KMS-11 (cell line): ENCODE measurements at regions not wholly inside any gene's neighbourhood (a gene's known extent, or its start where the extent isn't known, plus 50 kb on each side); places are given as distances from the start of the nearest gene placed in this dataset.

Experiments
- H2AFZ ChIP-seq: fragments of 200-600 bp; sonication (generic); 2 replicates; pipeline ENCODE4 v1.6.1; 2016; ENCODE audit warnings: antibody characterized with exemption, mixed run types, low read depth
- H3K27ac ChIP-seq: fragments of 200-600 bp; sonication (generic); 2 replicates; pipeline ENCODE4 v1.6.1; 2016; ENCODE audit warnings: mild to moderate bottlenecking, mixed run types
- H3K27me3 ChIP-seq: fragments of 200-600 bp; sonication (generic); 2 replicates; pipeline ENCODE4 v1.6.1; 2017; ENCODE audit warnings: mild to moderate bottlenecking, low read depth, mixed run types, moderate library complexity; ENCODE audit not compliant: insufficient read depth
- H3K36me3 ChIP-seq: fragments of 200-600 bp; sonication (generic); 2 replicates; pipeline ENCODE4 v1.6.1; 2017; ENCODE audit warnings: mild to moderate bottlenecking, mixed run types; ENCODE audit not compliant: insufficient read depth
- H3K4me1 ChIP-seq: fragments of 200-600 bp; sonication (generic); 2 replicates; pipeline ENCODE4 v1.6.1; 2016; ENCODE audit warnings: mild to moderate bottlenecking, low read depth, mixed run types; ENCODE audit not compliant: poor library complexity, severe bottlenecking
- H3K4me2 ChIP-seq: fragments of 200-600 bp; sonication (generic); 2 replicates; pipeline ENCODE4 v1.7.0; 2016; ENCODE audit warnings: mild to moderate bottlenecking, mixed run types
- H3K4me3 ChIP-seq: fragments of 200-600 bp; sonication (generic); IDR thresholded peaks from 2 replicates; pipeline ENCODE4 v1.6.1; 2017; ENCODE audit warnings: low read depth, low read length, mixed read lengths; ENCODE audit not compliant: insufficient read depth
- H3K79me2 ChIP-seq: fragments of 200-600 bp; sonication (generic); 2 replicates; pipeline ENCODE4 v1.6.1; 2016; ENCODE audit warnings: low read depth, mixed run types; ENCODE audit not compliant: insufficient read depth
- H3K9ac ChIP-seq: fragments of 200-600 bp; sonication (generic); 2 replicates; pipeline ENCODE4 v1.6.1; 2016; ENCODE audit warnings: mild to moderate bottlenecking, mixed run types
- H4K20me1 ChIP-seq: fragments of 200-600 bp; sonication (generic); 2 replicates; pipeline ENCODE4 v1.6.1; 2016; ENCODE audit warnings: mild to moderate bottlenecking, mixed run types; ENCODE audit not compliant: insufficient read depth
- TF ChIP-seq, protein P1 (sequence below): fragments of 200-600 bp; sonication (generic); conservative IDR thresholded peaks from 2 replicates; pipeline ENCODE4 v1.6.1; 2017; ENCODE audit warnings: low read depth, mild to moderate bottlenecking, antibody characterized with exemption, low read length, moderate library complexity, mixed read lengths

- H4K20me1 ChIP-seq = no peaks in the 10 kb centered on the region
- no peak overlapping the region for H2AFZ ChIP-seq
- H3K36me3 ChIP-seq = no peaks in the 10 kb centered on the region
- TF ChIP-seq, protein P1, sequence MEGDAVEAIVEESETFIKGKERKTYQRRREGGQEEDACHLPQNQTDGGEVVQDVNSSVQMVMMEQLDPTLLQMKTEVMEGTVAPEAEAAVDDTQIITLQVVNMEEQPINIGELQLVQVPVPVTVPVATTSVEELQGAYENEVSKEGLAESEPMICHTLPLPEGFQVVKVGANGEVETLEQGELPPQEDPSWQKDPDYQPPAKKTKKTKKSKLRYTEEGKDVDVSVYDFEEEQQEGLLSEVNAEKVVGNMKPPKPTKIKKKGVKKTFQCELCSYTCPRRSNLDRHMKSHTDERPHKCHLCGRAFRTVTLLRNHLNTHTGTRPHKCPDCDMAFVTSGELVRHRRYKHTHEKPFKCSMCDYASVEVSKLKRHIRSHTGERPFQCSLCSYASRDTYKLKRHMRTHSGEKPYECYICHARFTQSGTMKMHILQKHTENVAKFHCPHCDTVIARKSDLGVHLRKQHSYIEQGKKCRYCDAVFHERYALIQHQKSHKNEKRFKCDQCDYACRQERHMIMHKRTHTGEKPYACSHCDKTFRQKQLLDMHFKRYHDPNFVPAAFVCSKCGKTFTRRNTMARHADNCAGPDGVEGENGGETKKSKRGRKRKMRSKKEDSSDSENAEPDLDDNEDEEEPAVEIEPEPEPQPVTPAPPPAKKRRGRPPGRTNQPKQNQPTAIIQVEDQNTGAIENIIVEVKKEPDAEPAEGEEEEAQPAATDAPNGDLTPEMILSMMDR = no peak
- no peaks in the 10 kb centered on the region for H3K4me1 ChIP-seq
- H3K27me3 ChIP-seq = peaks cover 55% of the 10 kb centered on the region
- H3K4me3 ChIP-seq = no peak overlapping the region
- H3K79me2 ChIP-seq = no peaks in the 10 kb centered on the region
- H3K4me2 ChIP-seq = no peak overlapping the region
- H3K27ac ChIP-seq = no peak overlapping the region
- no peak overlapping the region for H3K9ac ChIP-seq
These were observed 141.8 kb upstream of the PTPN1 start for GRCh38 chr20:50368386-50368785.

GRCh38 chr20:50368813-50369224 is 141.4 kb upstream of the PTPN1 start:
- Histone ChIP-seq H3K27me3 (peaks cover 55% of the 10 kb centered on the region), H3K4me3 (no peak overlapping the region), H3K79me2 (no peaks in the 10 kb centered on the region), H3K4me1 (no peaks in the 10 kb centered on the region), H3K9ac (no peak overlapping the region), H3K27ac (no peak overlapping the region), H2AFZ (no peak overlapping the region), H3K36me3 (no peaks in the 10 kb centered on the region), H4K20me1 (no peaks in the 10 kb centered on the region), H3K4me2 (no peak overlapping the region)
- TF ChIP-seq, protein P1 = no peak

GRCh38 chr20:50369225-50370035 is 140.8 kb upstream of the PTPN1 start:
- Histone ChIP-seq H3K9ac (no peak overlapping the region), H3K79me2 (no peaks in the 10 kb centered on the region), H3K4me1 (no peaks in the 10 kb centered on the region), H2AFZ (no peak overlapping the region), H3K4me2 (no peak overlapping the region), H3K4me3 (no peak overlapping the region), H3K27ac (no peak overlapping the region), H4K20me1 (no peaks in the 10 kb centered on the region), H3K36me3 (no peaks in the 10 kb centered on the region), H3K27me3 (peaks cover 53% of the 10 kb centered on the region)
- TF ChIP-seq, protein P1 = no peak

DNA sequence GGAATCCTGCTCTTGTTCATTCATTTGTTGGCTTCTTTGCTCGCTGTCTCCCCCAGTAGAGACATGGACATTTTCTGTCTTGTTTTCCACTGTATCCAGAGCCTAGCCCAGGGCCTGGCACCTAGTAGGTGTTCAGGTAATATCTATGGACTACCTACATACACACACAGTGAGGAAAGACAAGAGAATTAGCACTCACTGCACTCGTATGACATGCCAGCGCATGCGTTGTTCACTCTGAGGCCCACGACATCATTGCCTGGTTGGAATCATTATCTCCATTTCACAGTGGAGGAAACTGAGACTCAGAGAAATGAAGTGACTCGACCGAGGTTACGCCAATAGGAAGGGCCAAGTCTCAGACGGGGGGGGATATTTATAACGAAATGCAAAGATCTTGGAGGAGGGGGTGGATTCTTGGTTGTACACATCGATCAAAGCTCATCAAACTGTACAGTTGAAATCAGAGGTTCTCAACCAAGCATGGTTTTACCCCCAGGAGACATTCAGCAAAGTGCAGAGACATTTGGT is 140.1 kb upstream of the PTPN1 start:
- no peak overlapping the region for H3K4me3 ChIP-seq
- H3K4me1 ChIP-seq = no peaks in the 10 kb centered on the region
- no peak overlapping the region for H3K27ac ChIP-seq
- TF ChIP-seq, protein P1 = no peak
- no peaks in the 10 kb centered on the region for H3K79me2 ChIP-seq
- H3K4me2 ChIP-seq = no peak overlapping the region
- no peak overlapping the region for H3K9ac ChIP-seq
- peaks cover 54% of the 10 kb centered on the region for H3K27me3 ChIP-seq
- H4K20me1 ChIP-seq = no peaks in the 10 kb centered on the region
- no peaks in the 10 kb centered on the region for H3K36me3 ChIP-seq
- no peak overlapping the region for H2AFZ ChIP-seq
